Stimulated activated memory B cell treated with anti-CD40 and anti-IgM and Interleukin-4, amounts not matched to agents 10 μg/mL and 1 μg/mL and 100 μg/mL, for 72 hours (primary cell): ENCODE measurements at regions not wholly inside any gene's neighbourhood (a gene's known extent, or its start where the extent isn't known, plus 50 kb on each side); places are given as distances from the start of the nearest gene placed in this dataset.
"Not testable (repeated sequence)": the region's sequence is repeated elsewhere in the genome, so short reads cannot be mapped to it uniquely, and the experiment has no call there.

ENCODE experiments used
- ATAC-seq: fragments of 150-1000 bp; cut with Tn5 transposase; 2 replicates; pipeline ENCODE4 v1.10.0; 2021
- H3K27ac Mint-ChIP-seq: one replicate; pipeline ENCODE4 v1.8.0; 2022; ENCODE audit warnings: mild to moderate bottlenecking, mixed read lengths
- H3K27me3 Mint-ChIP-seq: one replicate; pipeline ENCODE4 v1.8.0; 2022; ENCODE audit warnings: mixed read lengths
- H3K36me3 Mint-ChIP-seq: one replicate; pipeline ENCODE4 v1.8.0; 2022; ENCODE audit warnings: mixed read lengths
- H3K4me1 Mint-ChIP-seq: one replicate; pipeline ENCODE4 v1.8.0; 2022; ENCODE audit warnings: mixed read lengths
- H3K4me3 Mint-ChIP-seq: one replicate; pipeline ENCODE4 v1.8.0; 2022; ENCODE audit warnings: mild to moderate bottlenecking, moderate library complexity, mixed read lengths
- H3K9me3 Mint-ChIP-seq: one replicate; pipeline ENCODE4 v1.8.0; 2022; ENCODE audit warnings: mixed read lengths

DNA sequence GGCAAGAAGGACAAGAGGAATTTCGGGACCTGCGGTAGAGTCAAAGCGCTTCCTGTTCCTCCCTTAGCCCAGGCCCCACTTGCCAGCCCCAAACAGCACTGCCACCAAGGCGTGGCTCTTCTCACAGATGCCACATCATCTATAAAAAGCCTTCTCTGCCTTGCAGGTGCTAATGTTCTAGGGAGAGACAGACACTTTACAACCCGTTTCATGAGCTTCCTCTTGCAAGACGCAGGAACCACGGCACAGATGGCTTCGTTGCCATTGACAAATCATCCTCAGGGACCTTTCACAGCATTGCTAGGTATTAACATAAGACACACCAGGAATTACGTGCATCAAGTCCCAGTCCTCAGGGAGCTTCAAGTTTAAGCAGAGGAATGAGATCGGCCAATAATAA lies 180.9 kb downstream of the JCAD start:
- H3K9me3 Mint-ChIP-seq: no peaks in the 10 kb centered on the region
- no peak for ATAC-seq
- H3K4me1 Mint-ChIP-seq: no peaks in the 10 kb centered on the region
- H3K27me3 Mint-ChIP-seq: peaks cover 19% of the 10 kb centered on the region
- H3K4me3 Mint-ChIP-seq: no peak overlapping the region
- no peak overlapping the region for H3K27ac Mint-ChIP-seq
- H3K36me3 Mint-ChIP-seq: no peaks in the 10 kb centered on the region

DNA sequence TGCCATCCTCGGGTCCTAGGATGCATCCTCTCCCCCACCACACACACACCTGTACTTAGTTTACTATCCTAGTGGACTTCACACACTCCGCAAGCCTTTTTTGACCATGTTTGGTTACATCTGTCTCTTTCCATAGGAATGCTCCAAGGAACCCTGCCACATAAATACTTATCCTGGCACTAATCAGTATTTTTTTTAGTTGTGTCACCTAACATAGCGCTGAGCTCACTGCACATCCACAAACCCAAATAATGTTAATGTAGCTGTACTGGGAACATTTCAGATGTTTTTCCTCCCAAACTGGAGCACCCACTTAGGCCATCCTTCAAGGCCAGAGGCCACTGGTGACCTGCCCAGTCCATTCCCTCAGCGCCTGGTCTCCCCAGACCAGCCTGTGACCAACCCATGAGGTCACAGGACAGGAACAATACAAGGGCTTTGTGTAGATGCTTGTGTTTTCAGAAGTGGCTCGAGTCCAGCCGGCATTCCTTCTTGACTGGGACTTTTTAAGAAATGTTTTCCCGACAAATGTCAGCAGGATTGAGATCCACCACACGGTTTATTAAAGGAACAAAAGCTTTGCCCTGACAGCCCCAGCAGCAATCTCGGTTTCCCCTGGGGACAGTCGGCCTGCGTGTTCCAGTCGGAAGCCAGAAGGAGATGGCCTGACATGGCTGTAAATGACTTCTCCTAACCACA lies 181.4 kb downstream of the JCAD start:
- no peak for ATAC-seq
- Mint-ChIP-seq H3K27ac (no peak overlapping the region), H3K4me1 (no peaks in the 10 kb centered on the region), H3K36me3 (no peaks in the 10 kb centered on the region), H3K9me3 (no peaks in the 10 kb centered on the region), H3K4me3 (no peak overlapping the region), H3K27me3 (peaks cover 16% of the 10 kb centered on the region)

DNA sequence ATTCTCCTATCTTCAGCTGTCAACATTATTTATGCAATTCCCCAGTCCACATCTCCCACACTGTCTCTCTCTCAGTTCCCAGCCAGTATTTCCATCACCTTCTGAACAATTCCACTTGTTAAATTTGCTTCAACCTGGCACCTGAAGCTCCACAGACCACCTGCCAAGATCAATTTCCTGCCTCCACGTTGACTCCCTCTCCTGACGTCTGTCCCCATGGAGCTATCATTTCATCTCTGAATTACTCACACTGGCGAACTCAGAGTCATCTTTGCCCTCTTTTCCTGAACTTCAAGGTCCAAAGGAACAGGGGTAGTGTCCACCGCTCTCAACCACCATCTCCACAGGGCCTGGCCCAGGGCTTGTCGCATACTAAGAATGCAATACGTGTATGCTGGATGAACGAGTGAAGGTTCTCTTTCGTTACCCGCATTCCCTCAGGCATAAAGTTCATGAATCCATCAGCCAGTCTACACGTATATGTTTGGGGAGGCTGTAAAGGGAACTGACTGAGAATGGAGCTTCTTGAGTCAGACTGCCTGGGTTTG lies 183.3 kb downstream of the JCAD start:
- Mint-ChIP-seq H3K9me3 (no peaks in the 10 kb centered on the region), H3K27ac (no peak overlapping the region), H3K4me3 (no peak overlapping the region), H3K27me3 (peaks cover 16% of the 10 kb centered on the region), H3K36me3 (no peaks in the 10 kb centered on the region), H3K4me1 (no peaks in the 10 kb centered on the region)
- ATAC-seq: no peak

GRCh38 chr10:29874606-29875269 lies 184.6 kb downstream of the JCAD start:
- Mint-ChIP-seq H3K9me3 (peaks cover 9% of the 10 kb centered on the region), H3K27ac (no peak overlapping the region), H3K36me3 (no peaks in the 10 kb centered on the region), H3K4me1 (no peaks in the 10 kb centered on the region), H3K27me3 (peaks cover 16% of the 10 kb centered on the region), H3K4me3 (no peak overlapping the region)
- no peak for ATAC-seq

DNA sequence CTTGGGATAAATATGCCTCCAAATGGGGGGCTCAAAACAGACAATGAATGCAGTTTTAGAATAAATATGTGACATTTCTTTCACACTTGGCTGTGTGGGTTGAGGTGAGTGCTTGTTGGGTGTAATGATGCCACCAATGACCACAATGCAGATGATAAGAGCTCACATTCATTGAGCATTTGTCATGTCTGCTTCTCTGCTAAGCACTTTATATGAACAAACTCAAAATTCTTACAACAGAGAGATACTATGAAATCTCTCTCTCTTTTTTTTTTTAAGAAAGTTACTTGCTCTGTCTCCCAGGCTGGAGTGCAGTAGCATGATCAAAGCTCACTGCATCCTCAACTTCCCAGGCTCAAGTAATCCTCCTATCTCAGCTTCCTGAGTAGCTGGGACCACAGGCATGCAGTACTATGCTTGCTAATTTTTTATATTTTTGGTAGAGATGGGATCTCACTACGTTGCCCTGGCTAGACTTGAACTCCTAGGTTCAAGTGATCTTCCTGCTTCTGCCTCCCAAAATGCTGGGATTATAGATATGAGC lies 185.4 kb downstream of the JCAD start:
- H3K9me3 Mint-ChIP-seq: peaks cover 9% of the 10 kb centered on the region
- no peak overlapping the region for H3K4me3 Mint-ChIP-seq

GRCh38 chr10:29870522-29871044 lies 188.8 kb downstream of the JCAD start:
- H3K4me1 Mint-ChIP-seq: no peaks in the 10 kb centered on the region
- H3K27ac Mint-ChIP-seq: no peak overlapping the region
- peaks cover 1% of the 10 kb centered on the region for H3K27me3 Mint-ChIP-seq
- H3K9me3 Mint-ChIP-seq: peaks cover 9% of the 10 kb centered on the region
- H3K4me3 Mint-ChIP-seq: no peak overlapping the region
- no peaks in the 10 kb centered on the region for H3K36me3 Mint-ChIP-seq
- ATAC-seq: no peak

More for the DNA sequence above, 185.4 kb downstream of the JCAD start:
- Mint-ChIP-seq H3K27ac (no peak overlapping the region), H3K4me1 (no peaks in the 10 kb centered on the region), H3K36me3 (no peaks in the 10 kb centered on the region), H3K27me3 (peaks cover 16% of the 10 kb centered on the region)
- no peak for ATAC-seq

- H3K27me3 Mint-ChIP-seq: no peaks in the 10 kb centered on the region
- no peak overlapping the region for H3K4me3 Mint-ChIP-seq
- no peaks in the 10 kb centered on the region for H3K36me3 Mint-ChIP-seq
- no peaks in the 10 kb centered on the region for H3K4me1 Mint-ChIP-seq
- no peak for ATAC-seq
- H3K9me3 Mint-ChIP-seq: peaks cover 9% of the 10 kb centered on the region
- H3K27ac Mint-ChIP-seq: no peak overlapping the region
These were observed 189.8 kb downstream of the JCAD start for GRCh38 chr10:29869593-29869992.

GRCh38 chr10:29866356-29866755 lies 193.0 kb downstream of the JCAD start:
- no peaks in the 10 kb centered on the region for H3K27me3 Mint-ChIP-seq
- no peaks in the 10 kb centered on the region for H3K4me1 Mint-ChIP-seq
- no peak for ATAC-seq
- no peak overlapping the region for H3K4me3 Mint-ChIP-seq
- H3K27ac Mint-ChIP-seq: no peak overlapping the region
- H3K9me3 Mint-ChIP-seq: peaks cover 9% of the 10 kb centered on the region
- no peaks in the 10 kb centered on the region for H3K36me3 Mint-ChIP-seq

- H3K9me3 Mint-ChIP-seq: peaks cover 8% of the 10 kb centered on the region
- no peaks in the 10 kb centered on the region for H3K36me3 Mint-ChIP-seq
- ATAC-seq: no peak
- no peaks in the 10 kb centered on the region for H3K4me1 Mint-ChIP-seq
- no peaks in the 10 kb centered on the region for H3K27me3 Mint-ChIP-seq
- H3K4me3 Mint-ChIP-seq: no peak overlapping the region
- no peak overlapping the region for H3K27ac Mint-ChIP-seq
These were observed 193.6 kb downstream of the JCAD start for GRCh38 chr10:29865700-29866355.

DNA sequence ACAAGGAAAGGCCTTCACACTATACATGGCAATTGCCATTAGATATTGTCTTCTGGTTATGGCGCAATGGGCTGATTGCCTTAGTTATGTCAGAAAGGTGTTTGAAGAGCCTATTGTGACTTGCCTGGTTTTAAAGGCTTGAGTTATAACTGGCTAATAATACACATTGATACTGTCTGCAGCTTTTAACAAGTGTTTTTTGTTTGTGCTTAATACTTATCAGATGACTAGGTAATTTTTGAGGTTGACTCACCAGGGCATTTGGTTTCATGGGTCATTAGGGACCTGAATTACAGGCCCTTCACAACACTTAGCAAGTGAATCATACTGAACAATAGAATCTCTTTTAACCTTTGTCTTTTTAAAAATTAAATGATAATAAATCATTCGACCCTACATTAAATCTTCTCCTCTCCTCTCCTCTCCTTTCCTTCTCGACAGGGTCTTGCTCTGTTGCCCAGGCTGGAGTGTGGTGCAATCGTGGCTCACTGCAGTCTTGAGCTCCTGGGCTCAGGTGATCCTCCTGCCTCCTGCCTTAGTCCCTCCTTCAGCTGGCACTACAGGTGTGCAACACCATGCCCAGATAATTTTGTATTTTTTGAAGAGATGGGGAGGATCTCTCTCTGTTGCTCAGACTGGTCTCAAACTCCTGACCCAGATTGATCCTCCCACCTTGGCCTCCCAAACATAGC lies 196.3 kb downstream of the JCAD start:
- no peak overlapping the region for H3K27ac Mint-ChIP-seq
- no peaks in the 10 kb centered on the region for H3K36me3 Mint-ChIP-seq
- no peaks in the 10 kb centered on the region for H3K9me3 Mint-ChIP-seq
- no peaks in the 10 kb centered on the region for H3K4me1 Mint-ChIP-seq
- no peaks in the 10 kb centered on the region for H3K27me3 Mint-ChIP-seq
- no peak overlapping the region for H3K4me3 Mint-ChIP-seq
- ATAC-seq: no peak

- H3K27ac Mint-ChIP-seq: no peak overlapping the region
- H3K4me3 Mint-ChIP-seq: no peak overlapping the region
- no peaks in the 10 kb centered on the region for H3K9me3 Mint-ChIP-seq
- no peaks in the 10 kb centered on the region for H3K36me3 Mint-ChIP-seq
- no peaks in the 10 kb centered on the region for H3K27me3 Mint-ChIP-seq
- no peaks in the 10 kb centered on the region for H3K4me1 Mint-ChIP-seq
- ATAC-seq: no peak
These were observed 197.4 kb downstream of the JCAD start for GRCh38 chr10:29861811-29862505.

DNA sequence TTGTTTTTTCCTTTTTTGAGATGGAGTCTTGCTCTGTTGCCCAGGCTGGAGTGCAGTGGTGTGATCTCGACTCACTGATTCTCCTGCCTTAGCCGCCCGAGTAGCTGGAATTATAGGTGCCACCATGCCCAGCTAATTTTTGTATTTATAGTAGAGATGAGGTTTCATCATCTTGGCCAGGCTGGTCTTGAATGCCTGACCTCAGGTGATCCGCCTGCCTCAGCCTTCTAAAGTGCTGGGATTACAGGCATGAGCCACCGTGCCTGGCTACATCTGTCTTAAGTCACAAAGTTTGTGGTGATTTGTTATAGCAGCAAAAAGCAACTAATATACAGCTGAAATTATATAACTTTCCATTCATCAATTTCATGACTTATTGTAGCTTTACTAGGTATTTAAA lies 198.2 kb downstream of the JCAD start:
- ATAC-seq, H3K36me3 Mint-ChIP-seq, H3K9me3 Mint-ChIP-seq, H3K27ac Mint-ChIP-seq, H3K27me3 Mint-ChIP-seq, H3K4me1 Mint-ChIP-seq, H3K4me3 Mint-ChIP-seq: not testable (repeated sequence)

- Mint-ChIP-seq H3K36me3 (no peaks in the 10 kb centered on the region), H3K4me1 (no peaks in the 10 kb centered on the region), H3K27me3 (no peaks in the 10 kb centered on the region), H3K9me3 (no peaks in the 10 kb centered on the region), H3K27ac (no peak overlapping the region), H3K4me3 (no peak overlapping the region)
- no peak for ATAC-seq
These were observed 199.2 kb downstream of the JCAD start for GRCh38 chr10:29860166-29860565.

DNA sequence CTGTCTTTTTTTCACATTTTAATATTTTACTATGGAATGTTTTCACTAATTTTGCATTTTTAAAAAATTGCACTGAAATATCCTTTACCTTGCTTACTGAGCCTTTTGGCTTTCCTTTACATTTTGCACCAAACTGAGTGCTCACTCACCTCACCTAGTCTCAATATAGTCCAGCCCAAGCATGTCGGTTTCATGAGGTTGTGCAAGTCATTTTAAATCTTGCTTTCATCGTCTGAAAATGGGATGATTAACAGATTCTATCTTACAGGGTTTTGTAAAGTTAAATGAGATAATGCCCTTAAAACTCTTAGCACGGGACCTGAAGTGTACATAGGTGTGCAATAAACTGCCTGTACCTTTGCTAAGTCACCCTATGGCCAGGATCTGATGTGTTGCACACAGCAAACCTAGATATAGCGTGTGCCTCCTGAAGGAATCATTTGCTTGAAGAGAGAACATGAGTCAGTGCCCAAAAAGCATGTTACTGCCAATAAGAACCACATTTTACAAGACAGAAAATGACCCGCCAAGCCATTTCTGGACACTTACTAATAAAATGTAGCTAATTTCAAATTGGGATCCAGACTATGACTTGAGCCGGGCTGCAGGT lies 199.8 kb downstream of the JCAD start:
- Mint-ChIP-seq H3K4me3 (no peak overlapping the region), H3K27ac (no peak overlapping the region), H3K4me1 (no peaks in the 10 kb centered on the region)

More for the DNA sequence above, 199.8 kb downstream of the JCAD start:
- Mint-ChIP-seq H3K27me3 (no peaks in the 10 kb centered on the region), H3K36me3 (no peaks in the 10 kb centered on the region), H3K9me3 (no peaks in the 10 kb centered on the region)
- ATAC-seq: no peak
